H1 (cell line): ENCODE measurements at regions not wholly inside any gene's neighbourhood (a gene's known extent, or its start where the extent isn't known, plus 50 kb on each side); places are given as distances from the start of the nearest gene placed in this dataset.
A peak's percentile ranks its signal among the peaks of the same experiment; 100 is the strongest.

Experiments used
- CTCF ChIA-PET: fragments of 300-600 bp; sonication (Branson Sonifier 250); formaldehyde crosslinking; loops from one replicate; lab custom pipeline; 2021; ENCODE audit not compliant: partially characterized antibody; lab: Charles Lee
- POLR2A ChIA-PET: fragments of 300-600 bp; sonication (Branson Sonifier 250); formaldehyde crosslinking; loops from one replicate; lab custom pipeline; 2021; ENCODE audit warnings: inconsistent platforms; ENCODE audit not compliant: partially characterized antibody; lab: Charles Lee
- DNase-seq, 2 experiments: peaks; one replicate each; pipeline versions ENCODE4 v3.0.0 to v3.0.0-alpha.2; 2010 to 2022; ENCODE audit warnings: low spot score in 2 of 2, low read depth in 1 of 2, mixed read lengths in 1 of 2
- FAIRE-seq: peaks from 2 replicates; lab custom pipeline; 2011; peaks lifted over from hg19 to GRCh38; lab: Jason Lieb, UNC
- H2AFZ ChIP-seq: 2 replicates; pipeline ENCODE4 v1.8.1; 2012; ENCODE audit warnings: low read length, inconsistent platforms
- H2AK5ac ChIP-seq: 2 replicates; pipeline ENCODE4 v1.6.1; 2013; ENCODE audit warnings: low read depth, low read length
- H2BK120ac ChIP-seq: replicated peaks from 2 replicates; pipeline ENCODE3; 2013; ENCODE audit warnings: low read depth, low read length, inconsistent platforms
- H2BK12ac ChIP-seq: 2 replicates; pipeline ENCODE4 v1.6.1; 2013; ENCODE audit warnings: low read depth, low read length
- H2BK15ac ChIP-seq: 2 replicates; pipeline ENCODE4 v1.6.1; 2013; ENCODE audit warnings: low read length
- H2BK20ac ChIP-seq: 2 replicates; pipeline ENCODE4 v1.6.1; 2013; ENCODE audit warnings: low read length
- H2BK5ac ChIP-seq: 2 replicates; pipeline ENCODE4 v1.6.1; 2013; ENCODE audit warnings: low read depth, low read length
- H3K14ac ChIP-seq: 2 replicates; pipeline ENCODE4 v1.6.1; 2013; ENCODE audit warnings: inconsistent platforms; ENCODE audit not compliant: insufficient read length
- H3K18ac ChIP-seq: 2 replicates; pipeline ENCODE4 v1.6.1; 2013; ENCODE audit warnings: low read length; ENCODE audit errors: extremely low read depth
- H3K23ac ChIP-seq: 2 replicates; pipeline ENCODE4 v1.6.1; 2013; ENCODE audit warnings: inconsistent platforms; ENCODE audit not compliant: insufficient read length
- H3K23me2 ChIP-seq: 2 replicates; pipeline ENCODE4 v1.6.1; 2013; ENCODE audit warnings: low read depth, low read length
- H3K27ac ChIP-seq: 2 replicates; pipeline ENCODE4 v1.6.1; 2011; ENCODE audit warnings: low read depth, low read length, inconsistent platforms
- H3K27me3 ChIP-seq, 4 experiments: replicated peaks in 1 of 4; 1 replicate in 1 of 4; 2 replicates in 3 of 4; pipeline versions ENCODE4 v1.6.1 to v1.8.1; 2011 to 2013; ENCODE audit warnings: low read length in 3 of 4, mild to moderate bottlenecking in 3 of 4, inconsistent platforms in 2 of 4, mixed read lengths in 2 of 4, moderate library complexity in 1 of 4; ENCODE audit not compliant: control insufficient read depth in 3 of 4, insufficient read depth in 3 of 4; ENCODE audit errors: extremely low read depth in 1 of 4
- H3K36me3 ChIP-seq, 4 experiments: 2 replicates each; pipeline versions ENCODE4 v1.6.1 to v1.8.1; 2011 to 2013; ENCODE audit warnings: mild to moderate bottlenecking in 4 of 4, low read length in 3 of 4, moderate library complexity in 2 of 4, control low read depth in 1 of 4, inconsistent platforms in 1 of 4; ENCODE audit not compliant: insufficient read depth in 4 of 4, control insufficient read depth in 2 of 4
- H3K4ac ChIP-seq: replicated peaks from 2 replicates; pipeline ENCODE3; 2013; ENCODE audit warnings: low read length, low read depth, mixed read lengths, inconsistent platforms; ENCODE audit not compliant: insufficient read length
- H3K4me1 ChIP-seq, 4 experiments: replicated peaks in 1 of 4; 1 replicate in 1 of 4; 2 replicates in 3 of 4; pipeline versions ENCODE4 v1.6.1 to v1.8.1; 2011 to 2013; ENCODE audit warnings: low read length in 3 of 4, inconsistent platforms in 2 of 4, mixed read lengths in 1 of 4; ENCODE audit not compliant: insufficient read depth in 4 of 4, control insufficient read depth in 3 of 4
- H3K4me2 ChIP-seq, 2 experiments: 2 replicates each; pipeline versions ENCODE4 v1.6.1 to v1.8.1; 2011 to 2013; ENCODE audit warnings: low read depth in 2 of 2, low read length in 2 of 2, control low read depth in 1 of 2, inconsistent platforms in 1 of 2, mild to moderate bottlenecking in 1 of 2; ENCODE audit not compliant: insufficient read depth in 1 of 2
- H3K4me3 ChIP-seq, 4 experiments: fragments of 200-600, 300-600 bp in 1 of 4; sonication (generic), shearing (Covaris generic), sonication (Bioruptor Twin) in 1 of 4; 2 replicates each; pipeline versions ENCODE4 v1.5.1 to v1.8.1; 2011 to 2016; ENCODE audit warnings: low read length in 4 of 4, low read depth in 3 of 4, control low read depth in 2 of 4, inconsistent platforms in 2 of 4, mild to moderate bottlenecking in 2 of 4, mixed read lengths in 1 of 4, moderate library complexity in 1 of 4; ENCODE audit not compliant: insufficient read depth in 2 of 4; ENCODE audit errors: extremely low read depth in 1 of 4
- H3K56ac ChIP-seq: replicated peaks from 2 replicates; pipeline ENCODE3; 2013; ENCODE audit warnings: low read depth, mild to moderate bottlenecking, mixed read lengths, low read length, inconsistent platforms; ENCODE audit not compliant: insufficient read length
- H3K79me1 ChIP-seq: 2 replicates; pipeline ENCODE4 v1.6.1; 2013; ENCODE audit warnings: low read depth, low read length, control low read depth
- H3K79me2 ChIP-seq, 2 experiments: 2 replicates each; pipeline versions ENCODE4 v1.6.1 to v1.8.1; 2012 to 2013; ENCODE audit warnings: low read length in 2 of 2, mild to moderate bottlenecking in 2 of 2, inconsistent platforms in 1 of 2; ENCODE audit not compliant: insufficient read depth in 2 of 2, control insufficient read depth in 1 of 2
- H3K9ac ChIP-seq, 4 experiments: replicated peaks in 1 of 4; 1 replicate in 1 of 4; 2 replicates in 3 of 4; pipeline versions ENCODE4 v1.6.1 to v1.8.1; 2011 to 2013; ENCODE audit warnings: low read depth in 3 of 4, low read length in 3 of 4, control low read depth in 2 of 4, mild to moderate bottlenecking in 2 of 4, moderate library complexity in 2 of 4, inconsistent platforms in 1 of 4; ENCODE audit errors: extremely low read depth in 1 of 4
- H3K9me3 ChIP-seq, 2 experiments: 2 replicates each; pipeline versions ENCODE4 v1.6.1 to v1.8.1; 2012 to 2013; ENCODE audit warnings: mild to moderate bottlenecking in 2 of 2, moderate library complexity in 2 of 2, control low read depth in 1 of 2, inconsistent platforms in 1 of 2, low read depth in 1 of 2, low read length in 1 of 2, mixed read lengths in 1 of 2; ENCODE audit not compliant: insufficient read depth in 2 of 2
- H4K20me1 ChIP-seq, 2 experiments: replicated peaks in 1 of 2; 2 replicates each; pipeline versions ENCODE3 to v1.8.1; 2011 to 2013; ENCODE audit warnings: inconsistent platforms in 2 of 2, low read length in 2 of 2, mild to moderate bottlenecking in 1 of 2; ENCODE audit not compliant: insufficient read depth in 2 of 2, control insufficient read depth in 1 of 2
- H4K5ac ChIP-seq: 2 replicates; pipeline ENCODE4 v1.6.1; 2013; ENCODE audit warnings: low read length, low read depth, mixed read lengths, inconsistent platforms; ENCODE audit not compliant: insufficient read length
- H4K8ac ChIP-seq: 2 replicates; pipeline ENCODE4 v1.8.0; 2013; ENCODE audit warnings: mild to moderate bottlenecking, moderate library complexity, low read length, inconsistent platforms; ENCODE audit not compliant: insufficient read depth; ENCODE audit errors: extremely low read depth
- H4K91ac ChIP-seq: replicated peaks from 2 replicates; pipeline ENCODE3; 2013; ENCODE audit warnings: low read length, mixed read lengths, inconsistent platforms; ENCODE audit not compliant: insufficient read length
- ATF2 ChIP-seq: IDR thresholded peaks from 2 replicates; pipeline ENCODE4 v1.6.1; 2012; ENCODE audit warnings: low read length, inconsistent platforms
- GTF2F1 ChIP-seq: IDR thresholded peaks from 2 replicates; pipeline ENCODE4 v1.6.1; 2012; ENCODE audit warnings: low read depth, low read length, improper control_type of control experiment, borderline replicate concordance
- RAD21 ChIP-seq, 2 experiments: IDR thresholded peaks in 1 of 2; conservative IDR thresholded peaks in 1 of 2; 2 replicates each; pipeline ENCODE4 v1.6.1; 2011; ENCODE audit warnings: low read depth in 2 of 2, low read length in 2 of 2, improper control_type of control experiment in 1 of 2, inconsistent platforms in 1 of 2, mild to moderate bottlenecking in 1 of 2, moderate library complexity in 1 of 2
- RBBP5 ChIP-seq: IDR thresholded peaks from 2 replicates; pipeline ENCODE4 v1.7.1; 2012; ENCODE audit warnings: low read depth, mild to moderate bottlenecking, inconsistent platforms, low read length, moderate library complexity, borderline replicate concordance
- WGBS, 2 experiments: shearing (Covaris generic) in 1 of 2; methylation state at CpG; one replicate each; pipeline versions ENCODE4 v1.1.6 to v1.1.7; 2013 to 2015; ENCODE audit warnings: low lambda C conversion rate in 2 of 2, mixed read lengths in 2 of 2, inconsistent platforms in 1 of 2, low coverage in 1 of 2, missing lambda C conversion rate in 1 of 2; ENCODE audit not compliant: insufficient replicate concordance in 2 of 2, insufficient coverage in 1 of 2, insufficient read length in 1 of 2; ENCODE audit errors: extremely low coverage in 1 of 2, missing lambda C conversion rate in 1 of 2; 5-methylcytosine and 5-hydroxymethylcytosine counted together

GRCh38 chr6:151690303-151690702 is 117.2 kb upstream of the ESR1 start:
- H2BK120ac ChIP-seq, result no peak overlapping the region
- H4K8ac ChIP-seq, result no peak overlapping the region
- H3K4me1 ChIP-seq, result peaks cover 0 to 3% (median under 1%) of the 10 kb centered on the region in 4 experiments; a peak in 3 of 7 replicates
- WGBS, 2 experiments, result 82% methylated on average over 4 of the region's 4 CpGs; no CpG with 5 or more reads in 1 of the 2 experiments
- H3K14ac ChIP-seq, result no peak overlapping the region
- no peak overlapping the region for H4K91ac ChIP-seq
- FAIRE-seq (no peak), DNase-seq (no peak)
- no peaks in the 10 kb centered on the region for H3K79me2 ChIP-seq
- H2BK12ac ChIP-seq, result no peak overlapping the region
- H3K36me3 ChIP-seq, result no peaks in the 10 kb centered on the region
- H4K5ac ChIP-seq, result no peak overlapping the region
- no peak overlapping the region for H3K18ac ChIP-seq
- no peak overlapping the region for H3K56ac ChIP-seq
- no peaks in the 10 kb centered on the region for H3K27me3 ChIP-seq
- peak; percentile 49 to 52 for TF ChIP-seq RAD21 (IDR thresholded peaks at IDR 0.05 in 1 of 2, conservative IDR thresholded peaks at IDR 0.05 in 1 of 2; ENCODE audit: low read depth in 2 of 2, low read length in 2 of 2)
- no peak for TF ChIP-seq GTF2F1
- TF ChIP-seq ATF2, result no peak
- no peak for TF ChIP-seq RBBP5
- no peak overlapping the region for H3K4ac ChIP-seq
- no peak overlapping the region for H2AK5ac ChIP-seq
- no peak overlapping the region for H3K23ac ChIP-seq
- H3K9me3 ChIP-seq, result no peaks in the 10 kb centered on the region
- H2AFZ ChIP-seq, result no peak overlapping the region
- no peak overlapping the region for H2BK5ac ChIP-seq
- no peaks in the 10 kb centered on the region for H3K23me2 ChIP-seq
- H3K27ac ChIP-seq, result no peak overlapping the region
- H2BK15ac ChIP-seq, result no peak overlapping the region
- H3K9ac ChIP-seq, result no peak overlapping the region
- H3K79me1 ChIP-seq, result no peaks in the 10 kb centered on the region
- H3K4me2 ChIP-seq, result no peak overlapping the region
- ChIA-PET CTCF (interaction anchor here (0.6 to 3.2 kb wide), 14 partner anchors 9 to 648 kb away, joined by 3 to 14 read pairs (median 4); no protein-coding TSS in a partner anchor), POLR2A (interaction anchor here (0.6 kb wide), 1 partner anchor 140 kb away, joined by 3 read pairs; no protein-coding TSS in a partner anchor)
- H3K4me3 ChIP-seq, result no peak overlapping the region
- H4K20me1 ChIP-seq, result no peaks in the 10 kb centered on the region
- H2BK20ac ChIP-seq, result no peak overlapping the region
